ENCODE measurements at regions not wholly inside any gene's neighbourhood (a gene's known extent, or its start where the extent isn't known, plus 50 kb on each side); places are given as distances from the start of the nearest gene placed in this dataset.

DNA sequence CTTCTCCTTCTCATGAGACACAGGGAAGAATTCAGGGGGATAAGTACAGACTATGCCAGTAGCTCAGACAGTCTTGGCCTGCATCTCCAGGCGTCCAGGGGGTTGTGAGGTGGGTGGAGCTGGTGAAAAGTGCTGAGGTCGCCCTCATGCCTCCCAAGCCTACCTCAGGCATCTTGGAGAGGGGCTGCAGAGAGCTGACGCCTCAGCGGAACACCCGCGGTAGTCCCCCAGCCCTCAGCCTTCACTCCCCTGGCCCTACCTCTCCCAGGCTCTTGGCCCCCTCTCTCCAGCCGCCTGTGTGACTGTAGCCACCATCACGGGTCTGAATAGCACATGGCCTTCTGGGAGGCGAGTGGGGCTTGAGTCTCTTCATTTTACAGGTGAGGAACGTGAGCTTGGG is 59.8 kb upstream of the DLK1 start:
- Histone ChIP-seq H3K9me3 (no peaks in the 10 kb centered on the region), H3K27me3 (peaks cover 0 to 77% (median 5%) of the 10 kb centered on the region in 9 donors), H3K27ac (no peak overlapping the region), H3K4me1 (peaks cover 0 to 21% (median 1%) of the 10 kb centered on the region in 12 donors), H3K4me3 (no peak overlapping the region), H3K36me3 (no peaks in the 10 kb centered on the region)
- intact Hi-C loops (cut with DNase I), result loop anchor here in 5 of 10 donors (5.0 to 10.0 kb wide), 3 partner anchors 58 to 960 kb away; partner anchors contain the start of gene DLK1 (in 1 of the 5)
- DNase-seq (peak in 1 of 5 donors; percentile 31), ATAC-seq (no peak)
- WGBS, 4 donors, result 71 to 87% (median 83%) methylated on average over 9 to 10 of the region's 10 CpGs
- no peak for TF ChIP-seq POLR2A (IDR thresholded peaks at IDR 0.05)
- TF ChIP-seq, protein P1, sequence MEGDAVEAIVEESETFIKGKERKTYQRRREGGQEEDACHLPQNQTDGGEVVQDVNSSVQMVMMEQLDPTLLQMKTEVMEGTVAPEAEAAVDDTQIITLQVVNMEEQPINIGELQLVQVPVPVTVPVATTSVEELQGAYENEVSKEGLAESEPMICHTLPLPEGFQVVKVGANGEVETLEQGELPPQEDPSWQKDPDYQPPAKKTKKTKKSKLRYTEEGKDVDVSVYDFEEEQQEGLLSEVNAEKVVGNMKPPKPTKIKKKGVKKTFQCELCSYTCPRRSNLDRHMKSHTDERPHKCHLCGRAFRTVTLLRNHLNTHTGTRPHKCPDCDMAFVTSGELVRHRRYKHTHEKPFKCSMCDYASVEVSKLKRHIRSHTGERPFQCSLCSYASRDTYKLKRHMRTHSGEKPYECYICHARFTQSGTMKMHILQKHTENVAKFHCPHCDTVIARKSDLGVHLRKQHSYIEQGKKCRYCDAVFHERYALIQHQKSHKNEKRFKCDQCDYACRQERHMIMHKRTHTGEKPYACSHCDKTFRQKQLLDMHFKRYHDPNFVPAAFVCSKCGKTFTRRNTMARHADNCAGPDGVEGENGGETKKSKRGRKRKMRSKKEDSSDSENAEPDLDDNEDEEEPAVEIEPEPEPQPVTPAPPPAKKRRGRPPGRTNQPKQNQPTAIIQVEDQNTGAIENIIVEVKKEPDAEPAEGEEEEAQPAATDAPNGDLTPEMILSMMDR (IDR thresholded peaks at IDR 0.05), result no peak

DNA sequence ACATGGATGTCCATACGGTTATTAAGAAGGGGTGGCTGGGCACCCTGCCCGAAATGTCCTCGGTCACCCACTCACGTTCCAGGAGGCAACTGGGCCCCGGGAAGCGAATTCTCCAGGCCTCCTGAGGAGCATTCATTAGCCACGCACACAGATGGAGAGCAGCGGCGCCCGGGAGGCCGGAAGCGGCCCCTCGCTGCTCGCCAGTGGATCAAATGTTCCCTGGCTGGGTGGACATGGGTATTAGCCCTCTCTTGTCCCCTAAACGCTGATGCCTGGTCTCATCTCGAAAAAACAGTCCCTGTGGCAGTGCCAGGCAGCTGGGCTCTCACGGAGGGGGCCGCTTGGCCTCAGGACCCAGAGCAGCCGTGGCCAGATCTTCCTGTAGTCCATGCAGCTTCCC is 59.0 kb upstream of the DLK1 start:
- 81 to 89% (median 87%) methylated on average over 13 to 19 of the region's 19 CpGs for WGBS, 4 donors

DNA sequence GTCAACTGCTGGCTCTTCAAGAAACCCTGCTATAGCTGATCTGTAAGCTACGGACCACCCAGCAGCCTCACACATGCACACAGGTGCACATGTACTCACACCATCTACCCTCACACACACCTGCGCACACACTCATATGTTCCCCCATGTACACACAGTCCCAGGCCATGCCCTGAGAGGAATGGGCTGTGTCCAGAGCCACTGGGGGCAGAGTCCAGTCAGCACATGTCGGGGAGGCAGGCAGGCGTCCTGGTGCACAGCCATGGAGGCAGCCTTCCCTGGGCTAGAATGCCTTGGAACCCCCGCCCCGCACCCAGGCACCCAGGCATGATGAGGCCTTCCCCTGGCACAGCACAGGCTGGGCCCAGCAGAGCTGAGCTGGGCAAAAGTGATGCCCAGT is 58.3 kb upstream of the DLK1 start:
- no peak for ATAC-seq
- H3K9me3 ChIP-seq, result no peaks in the 10 kb centered on the region
- peaks cover 0 to 18% (median 0%) of the 10 kb centered on the region in 12 donors for H3K4me1 ChIP-seq
- 94 to 100% (median 97%) methylated on average over 4 to 6 of the region's 6 CpGs for WGBS, 4 donors
- TF ChIP-seq POLR2A (IDR thresholded peaks at IDR 0.05), result no peak
- TF ChIP-seq, protein P1 (IDR thresholded peaks at IDR 0.05), result no peak
- H3K27me3 ChIP-seq, result peaks cover 0 to 91% (median 20%) of the 10 kb centered on the region in 9 donors
- no peaks in the 10 kb centered on the region for H3K36me3 ChIP-seq
- intact Hi-C loops (cut with DNase I), result loop anchor here in 5 of 10 donors (5.0 to 10.0 kb wide), 3 partner anchors 56 to 959 kb away; partner anchors contain the start of gene DLK1 (in 1 of the 5)
- H3K27ac ChIP-seq, result no peak overlapping the region
- DNase-seq, result peak in 1 of 5 donors; percentile 46
- no peak overlapping the region for H3K4me3 ChIP-seq

More for the DNA sequence above, 59.0 kb upstream of the DLK1 start:
- Histone ChIP-seq H3K36me3 (no peaks in the 10 kb centered on the region), H3K27me3 (peaks cover 0 to 84% (median 13%) of the 10 kb centered on the region in 9 donors), H3K27ac (no peak overlapping the region), H3K9me3 (no peaks in the 10 kb centered on the region), H3K4me1 (peaks cover 0 to 21% (median under 1%) of the 10 kb centered on the region in 12 donors), H3K4me3 (no peak overlapping the region)
- TF ChIP-seq, protein P1 (IDR thresholded peaks at IDR 0.05), result no peak
- TF ChIP-seq POLR2A (IDR thresholded peaks at IDR 0.05), result no peak
- no peak for DNase-seq
- intact Hi-C loops (cut with DNase I), result loop anchor here in 5 of 10 donors (5.0 to 10.0 kb wide), 3 partner anchors 57 to 960 kb away; partner anchors contain the start of gene DLK1 (in 1 of the 5)
- ATAC-seq, result no peak

DNA sequence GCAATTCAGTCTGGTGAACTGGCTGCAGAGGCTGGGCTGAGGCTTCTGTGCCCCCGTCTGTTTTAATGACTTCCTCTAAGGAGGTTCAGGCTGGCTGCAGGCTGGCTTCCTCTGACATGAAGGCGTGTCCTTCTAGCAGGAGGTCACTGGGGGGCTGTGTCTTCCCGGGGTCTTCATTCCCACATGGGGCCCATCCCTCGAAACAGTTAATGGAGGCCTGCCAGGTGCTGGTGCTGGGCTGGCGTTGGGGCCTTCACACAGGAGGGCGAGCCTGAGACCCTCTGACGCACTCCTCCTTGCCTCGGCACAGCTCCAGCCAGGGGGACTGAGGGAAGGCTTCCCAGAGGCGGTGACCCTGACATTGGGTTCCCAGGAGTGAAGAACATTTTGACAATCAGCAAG is 57.7 kb upstream of the DLK1 start:
- intact Hi-C loops (cut with DNase I), result loop anchor here in 5 of 10 donors (5.0 to 10.0 kb wide), 3 partner anchors 56 to 958 kb away; partner anchors contain the start of gene DLK1 (in 1 of the 5)
- no peak overlapping the region for H3K4me3 ChIP-seq
- no peak overlapping the region for H3K27ac ChIP-seq
- peaks cover 0 to 18% (median 0%) of the 10 kb centered on the region in 12 donors for H3K4me1 ChIP-seq
- 40 to 60% (median 55%) methylated on average over 3 to 9 of the region's 9 CpGs for WGBS, 4 donors
- DNase-seq, result peak in 1 of 5 donors; percentile 50
- H3K36me3 ChIP-seq, result no peaks in the 10 kb centered on the region
- no peak for TF ChIP-seq POLR2A (IDR thresholded peaks at IDR 0.05)
- TF ChIP-seq, protein P1 (IDR thresholded peaks at IDR 0.05), result no peak
- ATAC-seq, result no peak
- H3K27me3 ChIP-seq, result peaks cover 0 to 92% (median 24%) of the 10 kb centered on the region in 9 donors
- peaks cover 0 to 3% (median 0%) of the 10 kb centered on the region in 12 donors for H3K9me3 ChIP-seq
